ENCODE measurements at regions not wholly inside any gene's neighbourhood (a gene's known extent, or its start where the extent isn't known, plus 50 kb on each side); places are given as distances from the start of the nearest gene placed in this dataset.

DNA sequence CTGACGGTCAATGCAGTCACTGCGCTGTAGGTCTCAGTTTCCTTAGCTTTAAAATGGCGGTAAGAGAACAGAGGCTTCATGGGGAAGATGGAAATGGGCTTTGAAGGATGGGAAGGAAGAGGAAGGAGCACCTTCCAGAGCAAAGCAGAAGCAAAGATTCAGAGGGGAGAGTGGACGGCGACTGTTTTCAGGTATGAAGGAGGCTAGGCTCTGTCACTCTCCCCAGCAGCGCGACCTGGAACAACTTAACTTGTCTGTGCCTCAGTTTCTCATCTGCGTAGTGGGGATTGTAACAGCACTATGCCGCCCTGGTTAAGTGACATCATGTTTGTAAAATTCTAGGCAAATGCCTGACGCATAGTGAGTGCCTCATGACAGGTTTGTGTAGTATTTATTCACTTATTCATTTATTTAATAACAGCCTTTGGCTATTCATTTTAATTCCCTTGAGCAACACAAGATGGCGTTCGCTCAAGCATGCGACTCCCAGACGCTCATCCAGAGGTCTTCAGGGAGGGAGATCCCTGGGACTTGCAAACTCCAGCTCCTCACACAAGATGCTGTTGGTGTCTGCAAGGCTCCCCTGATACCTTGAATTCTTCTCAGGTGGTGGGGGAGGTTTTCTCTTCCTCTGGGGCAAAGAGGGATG, 336.3 kb downstream of the DYSF start:
- Histone ChIP-seq H3K27me3 (ENCODE audit: insufficient read depth in 3 of 3, low read length in 2 of 3) (no peaks in the 10 kb centered on the region), H3K9me3 (no peaks in the 10 kb centered on the region), H3K36me3 (ENCODE audit: insufficient read depth in 1 of 2, low read depth in 1 of 2) (no peaks in the 10 kb centered on the region), H3K4me3 (no peak overlapping the region), H3K4me1 (peaks cover 12% of the 10 kb centered on the region), H3K27ac (no peak overlapping the region)
- DNase-seq (no peak), ATAC-seq (no peak)
- TF ChIP-seq, protein P1, sequence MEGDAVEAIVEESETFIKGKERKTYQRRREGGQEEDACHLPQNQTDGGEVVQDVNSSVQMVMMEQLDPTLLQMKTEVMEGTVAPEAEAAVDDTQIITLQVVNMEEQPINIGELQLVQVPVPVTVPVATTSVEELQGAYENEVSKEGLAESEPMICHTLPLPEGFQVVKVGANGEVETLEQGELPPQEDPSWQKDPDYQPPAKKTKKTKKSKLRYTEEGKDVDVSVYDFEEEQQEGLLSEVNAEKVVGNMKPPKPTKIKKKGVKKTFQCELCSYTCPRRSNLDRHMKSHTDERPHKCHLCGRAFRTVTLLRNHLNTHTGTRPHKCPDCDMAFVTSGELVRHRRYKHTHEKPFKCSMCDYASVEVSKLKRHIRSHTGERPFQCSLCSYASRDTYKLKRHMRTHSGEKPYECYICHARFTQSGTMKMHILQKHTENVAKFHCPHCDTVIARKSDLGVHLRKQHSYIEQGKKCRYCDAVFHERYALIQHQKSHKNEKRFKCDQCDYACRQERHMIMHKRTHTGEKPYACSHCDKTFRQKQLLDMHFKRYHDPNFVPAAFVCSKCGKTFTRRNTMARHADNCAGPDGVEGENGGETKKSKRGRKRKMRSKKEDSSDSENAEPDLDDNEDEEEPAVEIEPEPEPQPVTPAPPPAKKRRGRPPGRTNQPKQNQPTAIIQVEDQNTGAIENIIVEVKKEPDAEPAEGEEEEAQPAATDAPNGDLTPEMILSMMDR (IDR thresholded peaks at IDR 0.05), result no peak
- intact Hi-C loops (cut with DNase I), result loop anchor here (5.0 to 10.0 kb wide), 3 partner anchors 88 to 185 kb away; no protein-coding TSS in a partner anchor
- WGBS, 3 donors, result 91 to 94% (median 93%) methylated on average over 14 of the region's 14 CpGs

DNA sequence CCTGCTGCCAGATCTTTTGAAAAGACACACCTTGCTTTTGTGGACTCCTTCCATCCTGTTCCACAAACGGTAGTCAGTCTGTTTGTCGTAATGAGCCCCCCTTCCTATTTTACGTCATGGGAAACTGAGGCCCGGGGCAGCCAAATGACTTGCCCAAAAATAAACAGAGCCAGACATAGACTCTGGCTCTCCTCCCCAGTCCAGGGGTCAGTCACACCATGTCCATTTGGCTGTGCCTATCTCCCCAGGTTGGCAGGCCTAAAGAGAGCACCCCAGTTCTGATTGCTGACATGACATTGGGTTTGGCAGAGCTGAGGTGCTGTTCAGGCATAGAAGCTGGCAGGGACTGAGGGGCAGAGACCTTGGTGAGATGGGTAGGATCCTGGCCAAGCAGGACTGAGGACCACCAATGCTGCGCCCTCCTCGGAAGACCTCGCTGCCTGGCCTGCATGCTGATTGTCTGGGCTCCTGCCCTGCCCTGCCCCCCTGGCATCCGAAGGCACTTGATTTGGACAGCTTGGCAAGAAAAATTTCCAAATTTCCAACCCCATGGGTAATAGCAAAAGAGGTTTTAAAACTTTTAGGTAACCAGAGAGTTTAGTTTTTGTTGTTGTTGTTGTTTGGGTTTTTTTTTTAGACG, 335.4 kb downstream of the DYSF start:
- Histone ChIP-seq H3K27me3 (ENCODE audit: insufficient read depth in 3 of 3, low read length in 2 of 3) (no peaks in the 10 kb centered on the region), H3K4me3 (no peak overlapping the region), H3K27ac (no peak overlapping the region), H3K36me3 (ENCODE audit: insufficient read depth in 1 of 2, low read depth in 1 of 2) (no peaks in the 10 kb centered on the region), H3K9me3 (no peaks in the 10 kb centered on the region), H3K4me1 (peaks cover 16% of the 10 kb centered on the region)
- TF ChIP-seq, protein P1 (IDR thresholded peaks at IDR 0.05), result no peak
- intact Hi-C loops (cut with DNase I), result loop anchor here in 1 of 2 donors (5.0 kb wide), 2 partner anchors 89 to 96 kb away; no protein-coding TSS in a partner anchor
- ATAC-seq (no peak), DNase-seq (no peak)
- whole genome bisulfite sequencing, 3 donors, result 88 to 95% (median 90%) methylated on average over 9 of the region's 9 CpGs

DNA sequence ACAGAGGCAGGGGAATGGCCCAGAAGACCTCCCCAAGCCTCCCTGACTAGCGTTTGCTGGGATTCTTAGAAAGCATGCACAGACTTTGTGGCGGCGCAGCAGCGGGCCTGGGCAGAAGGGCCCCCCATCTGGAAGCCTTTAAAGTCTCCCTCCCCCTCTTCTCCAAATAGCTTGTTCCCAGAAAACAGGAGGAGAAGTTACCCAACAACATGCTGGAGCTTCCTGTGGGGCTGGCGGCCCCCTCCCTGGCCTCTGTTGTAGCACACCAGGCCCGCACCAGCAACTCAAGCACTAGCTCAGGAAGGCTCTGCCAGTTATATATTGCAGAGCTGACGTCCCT, 334.8 kb downstream of the DYSF start:
- ATAC-seq (no peak), DNase-seq (no peak)
- H3K36me3 ChIP-seq (ENCODE audit: insufficient read depth in 1 of 2, low read depth in 1 of 2), result no peaks in the 10 kb centered on the region
- H3K27me3 ChIP-seq (ENCODE audit: insufficient read depth in 3 of 3, low read length in 2 of 3), result no peaks in the 10 kb centered on the region
- peaks cover 16% of the 10 kb centered on the region for H3K4me1 ChIP-seq
- no peaks in the 10 kb centered on the region for H3K9me3 ChIP-seq
- TF ChIP-seq, protein P1 (IDR thresholded peaks at IDR 0.05), result no peak
- no peak overlapping the region for H3K27ac ChIP-seq
- H3K4me3 ChIP-seq, result no peak overlapping the region
- intact Hi-C loops (cut with DNase I), result loop anchor here in 1 of 2 donors (5.0 kb wide), 2 partner anchors 89 to 96 kb away; no protein-coding TSS in a partner anchor
- WGBS, 3 donors, result 93 to 94% (median 93%) methylated on average over 7 of the region's 7 CpGs

DNA sequence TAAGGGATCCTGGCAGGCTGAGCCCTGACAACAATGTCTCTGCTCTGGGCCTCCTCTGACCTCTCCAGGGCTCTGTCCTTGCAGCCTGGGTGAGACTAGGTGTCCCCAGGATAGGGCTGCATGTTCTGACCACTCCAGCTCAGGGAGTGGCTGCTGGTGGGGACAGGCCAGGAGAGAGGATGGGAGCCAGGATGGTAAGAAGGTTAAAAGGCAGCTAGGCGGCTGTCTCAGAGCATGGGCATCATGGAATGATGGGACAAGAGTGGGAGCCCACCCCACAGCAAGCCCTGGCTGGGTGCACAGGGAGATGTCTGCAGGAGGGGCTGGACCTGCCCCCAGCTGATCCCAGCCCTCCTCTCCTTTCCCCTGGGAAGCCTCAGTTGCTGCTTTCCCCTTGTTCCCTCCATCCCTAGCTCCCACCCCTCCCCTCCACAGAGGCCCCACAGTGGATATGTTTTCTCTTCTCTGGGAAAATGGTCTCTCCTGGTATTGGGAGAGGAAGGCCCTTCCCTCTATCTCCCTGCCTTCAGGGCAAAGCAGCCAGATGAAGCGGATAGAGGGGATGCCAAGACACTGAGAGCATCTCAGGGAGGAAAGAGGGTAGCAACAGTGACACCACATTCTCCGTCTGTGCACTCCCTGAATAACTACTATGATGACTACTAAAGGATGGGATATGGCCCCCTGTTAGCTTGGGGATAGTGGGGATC, 334.3 kb downstream of the DYSF start:
- intact Hi-C loops (cut with DNase I), result loop anchor here in 1 of 2 donors (5.0 kb wide), 2 partner anchors 90 to 95 kb away; no protein-coding TSS in a partner anchor
- TF ChIP-seq, protein P1 (IDR thresholded peaks at IDR 0.05), result no peak

More for the DNA sequence above, 334.3 kb downstream of the DYSF start:
- Histone ChIP-seq H3K27me3 (ENCODE audit: insufficient read depth in 3 of 3, low read length in 2 of 3) (no peaks in the 10 kb centered on the region), H3K36me3 (ENCODE audit: insufficient read depth in 1 of 2, low read depth in 1 of 2) (no peaks in the 10 kb centered on the region), H3K4me1 (peaks cover 16% of the 10 kb centered on the region), H3K9me3 (no peaks in the 10 kb centered on the region), H3K4me3 (no peak overlapping the region), H3K27ac (no peak overlapping the region)
- WGBS, 3 donors, result 96 to 98% (median 97%) methylated on average over 3 of the region's 3 CpGs
- no peak for DNase-seq
- no peak for ATAC-seq

All from psoas muscle (tissue), 7 donors.